WERI-Rb-1 (cell line): ENCODE measurements at regions not wholly inside any gene's neighbourhood (a gene's known extent, or its start where the extent isn't known, plus 50 kb on each side); places are given as distances from the start of the nearest gene placed in this dataset.

Source experiments
- DNase-seq: peaks from one replicate; pipeline ENCODE4 v3.0.0-alpha.2; 2020
- H3K27ac ChIP-seq: fragments of 250-450 bp; sonication (Bioruptor Pico); 2 replicates; pipeline ENCODE4 v1.5.1; 2020; ENCODE audit warnings: mild to moderate bottlenecking, moderate library complexity
- H3K27me3 ChIP-seq: fragments of 250-450 bp; sonication (Bioruptor Pico); 2 replicates; pipeline ENCODE4 v1.5.1; 2021; ENCODE audit warnings: mild to moderate bottlenecking, low read depth, moderate library complexity; ENCODE audit not compliant: insufficient read depth, severe bottlenecking
- H3K36me3 ChIP-seq: fragments of 250-450 bp; sonication (Bioruptor Pico); 2 replicates; pipeline ENCODE4 v1.5.1; 2020; ENCODE audit warnings: mild to moderate bottlenecking, moderate library complexity
- H3K4me3 ChIP-seq: 2 replicates; pipeline ENCODE4 v1.5.1; 2011; ENCODE audit warnings: low read depth, mild to moderate bottlenecking, control low read depth, low read length
- H3K9me3 ChIP-seq: fragments of 250-450 bp; sonication (Bioruptor Pico); 2 replicates; pipeline ENCODE4 v1.5.1; 2021; ENCODE audit warnings: mild to moderate bottlenecking, moderate library complexity; ENCODE audit not compliant: severe bottlenecking
- TF ChIP-seq, protein P1 (sequence below): IDR thresholded peaks from 2 replicates; pipeline ENCODE4 v1.5.1; 2011; ENCODE audit warnings: low read depth, mild to moderate bottlenecking, control low read depth, inconsistent platforms, low read length

- no peaks in the 10 kb centered on the region for H3K36me3 ChIP-seq
- H3K27me3 ChIP-seq, result no peaks in the 10 kb centered on the region
- DNase-seq, result no peak
- no peak overlapping the region for H3K4me3 ChIP-seq
- no peak overlapping the region for H3K27ac ChIP-seq
- H3K9me3 ChIP-seq, result no peaks in the 10 kb centered on the region
- TF ChIP-seq, protein P1, sequence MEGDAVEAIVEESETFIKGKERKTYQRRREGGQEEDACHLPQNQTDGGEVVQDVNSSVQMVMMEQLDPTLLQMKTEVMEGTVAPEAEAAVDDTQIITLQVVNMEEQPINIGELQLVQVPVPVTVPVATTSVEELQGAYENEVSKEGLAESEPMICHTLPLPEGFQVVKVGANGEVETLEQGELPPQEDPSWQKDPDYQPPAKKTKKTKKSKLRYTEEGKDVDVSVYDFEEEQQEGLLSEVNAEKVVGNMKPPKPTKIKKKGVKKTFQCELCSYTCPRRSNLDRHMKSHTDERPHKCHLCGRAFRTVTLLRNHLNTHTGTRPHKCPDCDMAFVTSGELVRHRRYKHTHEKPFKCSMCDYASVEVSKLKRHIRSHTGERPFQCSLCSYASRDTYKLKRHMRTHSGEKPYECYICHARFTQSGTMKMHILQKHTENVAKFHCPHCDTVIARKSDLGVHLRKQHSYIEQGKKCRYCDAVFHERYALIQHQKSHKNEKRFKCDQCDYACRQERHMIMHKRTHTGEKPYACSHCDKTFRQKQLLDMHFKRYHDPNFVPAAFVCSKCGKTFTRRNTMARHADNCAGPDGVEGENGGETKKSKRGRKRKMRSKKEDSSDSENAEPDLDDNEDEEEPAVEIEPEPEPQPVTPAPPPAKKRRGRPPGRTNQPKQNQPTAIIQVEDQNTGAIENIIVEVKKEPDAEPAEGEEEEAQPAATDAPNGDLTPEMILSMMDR, result no peak
Observed at GRCh38 chr9:30198463-30199309, 2185.8 kb upstream of the ACO1 start.

DNA sequence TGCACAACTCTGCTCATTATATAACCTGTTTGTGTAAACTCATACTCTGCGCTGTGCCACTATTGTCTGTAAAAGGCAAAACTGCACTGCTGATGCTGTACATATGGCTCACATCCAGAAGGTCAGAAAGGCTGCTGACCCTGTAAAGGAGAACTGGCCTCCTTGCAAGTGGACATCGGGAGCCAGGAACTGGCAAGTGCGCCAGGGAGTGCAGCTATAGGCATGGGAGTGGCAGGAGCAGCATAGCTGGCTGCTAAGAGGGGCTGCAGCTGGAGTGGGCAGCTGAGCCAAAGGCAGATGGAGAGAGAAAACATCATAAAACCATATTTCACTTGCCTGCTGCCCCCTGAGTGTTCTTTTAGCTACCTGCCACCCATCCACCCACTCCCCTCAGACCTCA, 2183.4 kb upstream of the ACO1 start:
- Histone ChIP-seq H3K27me3 (no peaks in the 10 kb centered on the region), H3K4me3 (no peak overlapping the region), H3K27ac (no peak overlapping the region), H3K9me3 (no peaks in the 10 kb centered on the region), H3K36me3 (no peaks in the 10 kb centered on the region)
- DNase-seq, result no peak
- TF ChIP-seq, protein P1, result no peak

DNA sequence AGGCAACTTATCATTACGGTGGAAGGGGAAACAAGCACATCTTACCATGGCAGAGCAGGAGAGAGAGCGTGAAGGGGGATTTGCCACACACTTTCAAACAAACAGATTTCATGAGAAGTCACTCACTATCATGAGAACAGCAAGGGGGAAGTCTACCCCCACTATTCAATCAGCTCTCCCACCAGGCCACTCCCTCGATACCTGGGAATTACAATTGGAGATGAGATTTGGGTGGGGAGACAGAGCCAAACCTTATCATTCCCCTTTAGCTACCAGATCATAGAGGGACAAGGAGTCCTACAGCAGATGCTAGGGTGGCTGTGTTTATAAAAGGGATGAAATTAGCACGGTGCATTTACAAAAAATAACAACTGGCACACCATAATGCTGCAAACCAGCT, 2149.4 kb upstream of the ACO1 start:
- Histone ChIP-seq H3K4me3 (no peak overlapping the region), H3K27me3 (no peaks in the 10 kb centered on the region), H3K9me3 (no peaks in the 10 kb centered on the region), H3K36me3 (no peaks in the 10 kb centered on the region), H3K27ac (no peak overlapping the region)
- TF ChIP-seq, protein P1, result no peak
- DNase-seq, result no peak

GRCh38 chr9:30235564-30235963, 2148.9 kb upstream of the ACO1 start:
- H3K9me3 ChIP-seq, result no peaks in the 10 kb centered on the region
- no peak overlapping the region for H3K27ac ChIP-seq
- no peaks in the 10 kb centered on the region for H3K27me3 ChIP-seq
- no peaks in the 10 kb centered on the region for H3K36me3 ChIP-seq
- no peak overlapping the region for H3K4me3 ChIP-seq
- DNase-seq, result no peak
- TF ChIP-seq, protein P1, result no peak

DNA sequence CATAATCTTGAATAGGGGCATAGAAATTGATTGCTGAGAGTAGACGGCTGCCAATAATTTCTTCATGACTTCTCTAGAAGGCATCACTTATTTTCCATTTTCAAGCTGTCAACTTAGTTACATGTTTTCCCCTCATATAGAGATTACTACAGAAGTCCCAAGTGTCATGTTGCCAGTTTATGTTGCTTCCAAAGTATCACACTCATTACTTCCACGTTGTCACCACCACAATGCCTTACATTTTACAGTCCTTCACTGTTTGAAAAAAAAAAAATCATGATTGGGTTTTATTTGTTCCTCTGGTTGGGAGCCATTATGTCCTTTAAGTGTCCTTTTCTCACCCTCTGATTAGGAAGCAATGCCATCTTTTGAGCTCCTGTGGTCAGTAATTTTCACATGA, 2144.6 kb upstream of the ACO1 start:
- no peak overlapping the region for H3K27ac ChIP-seq
- TF ChIP-seq, protein P1, result no peak
- H3K36me3 ChIP-seq, result no peaks in the 10 kb centered on the region
- no peak for DNase-seq
- H3K4me3 ChIP-seq, result no peak overlapping the region
- H3K9me3 ChIP-seq, result no peaks in the 10 kb centered on the region
- no peaks in the 10 kb centered on the region for H3K27me3 ChIP-seq

- no peak for DNase-seq
- TF ChIP-seq, protein P1, result no peak
- Histone ChIP-seq H3K27me3 (no peaks in the 10 kb centered on the region), H3K9me3 (no peaks in the 10 kb centered on the region), H3K36me3 (no peaks in the 10 kb centered on the region), H3K4me3 (no peak overlapping the region), H3K27ac (no peak overlapping the region)
Observed at GRCh38 chr9:30243467-30243866, 2141.0 kb upstream of the ACO1 start.
